ENCODE measurements at regions not wholly inside any gene's neighbourhood (a gene's known extent, or its start where the extent isn't known, plus 50 kb on each side); places are given as distances from the start of the nearest gene placed in this dataset.

DNA sequence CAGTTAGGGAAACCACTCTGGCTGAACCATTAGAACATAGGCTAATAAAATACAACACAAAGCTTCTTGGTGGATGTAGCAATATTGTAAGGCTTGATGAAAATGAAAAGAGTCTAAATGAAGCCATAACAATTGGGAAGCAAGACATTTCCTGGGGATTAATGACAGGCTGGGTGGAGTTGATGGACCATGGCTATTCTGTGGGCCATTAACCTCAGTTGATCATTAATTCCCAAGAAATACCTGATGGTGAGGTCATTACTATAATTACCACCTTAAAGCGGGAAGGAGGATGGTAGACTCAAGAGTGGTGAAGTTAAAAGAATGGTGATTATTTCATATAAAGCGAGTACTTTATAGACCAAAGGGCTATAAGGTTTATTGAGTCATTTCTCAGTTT is 455.8 kb upstream of the MAP3K7 start:
- H3K4me3 Mint-ChIP-seq: no peak overlapping the region
- ATAC-seq (ENCODE audit: low read depth) (no peak), DNase-seq (no peak)
- TF ChIP-seq, protein P1, sequence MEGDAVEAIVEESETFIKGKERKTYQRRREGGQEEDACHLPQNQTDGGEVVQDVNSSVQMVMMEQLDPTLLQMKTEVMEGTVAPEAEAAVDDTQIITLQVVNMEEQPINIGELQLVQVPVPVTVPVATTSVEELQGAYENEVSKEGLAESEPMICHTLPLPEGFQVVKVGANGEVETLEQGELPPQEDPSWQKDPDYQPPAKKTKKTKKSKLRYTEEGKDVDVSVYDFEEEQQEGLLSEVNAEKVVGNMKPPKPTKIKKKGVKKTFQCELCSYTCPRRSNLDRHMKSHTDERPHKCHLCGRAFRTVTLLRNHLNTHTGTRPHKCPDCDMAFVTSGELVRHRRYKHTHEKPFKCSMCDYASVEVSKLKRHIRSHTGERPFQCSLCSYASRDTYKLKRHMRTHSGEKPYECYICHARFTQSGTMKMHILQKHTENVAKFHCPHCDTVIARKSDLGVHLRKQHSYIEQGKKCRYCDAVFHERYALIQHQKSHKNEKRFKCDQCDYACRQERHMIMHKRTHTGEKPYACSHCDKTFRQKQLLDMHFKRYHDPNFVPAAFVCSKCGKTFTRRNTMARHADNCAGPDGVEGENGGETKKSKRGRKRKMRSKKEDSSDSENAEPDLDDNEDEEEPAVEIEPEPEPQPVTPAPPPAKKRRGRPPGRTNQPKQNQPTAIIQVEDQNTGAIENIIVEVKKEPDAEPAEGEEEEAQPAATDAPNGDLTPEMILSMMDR (IDR thresholded peaks at IDR 0.05): no peak
- CTCF ChIA-PET: no interaction called here
- no peaks in the 10 kb centered on the region for H3K4me1 Mint-ChIP-seq
- no peak overlapping the region for H3K27ac Mint-ChIP-seq
- intact Hi-C loops (cut with micrococcal nuclease): no loop called here
- H3K9me3 Mint-ChIP-seq: peaks cover 3% of the 10 kb centered on the region
- H3K27me3 Mint-ChIP-seq: no peaks in the 10 kb centered on the region
- POLR2A ChIA-PET: no interaction called here
- H3K36me3 Mint-ChIP-seq (ENCODE audit: low read depth): no peaks in the 10 kb centered on the region

GRCh38 chr6:91033964-91034363 is 447.1 kb upstream of the MAP3K7 start:
- peaks cover 2% of the 10 kb centered on the region for H3K27me3 Mint-ChIP-seq

DNA sequence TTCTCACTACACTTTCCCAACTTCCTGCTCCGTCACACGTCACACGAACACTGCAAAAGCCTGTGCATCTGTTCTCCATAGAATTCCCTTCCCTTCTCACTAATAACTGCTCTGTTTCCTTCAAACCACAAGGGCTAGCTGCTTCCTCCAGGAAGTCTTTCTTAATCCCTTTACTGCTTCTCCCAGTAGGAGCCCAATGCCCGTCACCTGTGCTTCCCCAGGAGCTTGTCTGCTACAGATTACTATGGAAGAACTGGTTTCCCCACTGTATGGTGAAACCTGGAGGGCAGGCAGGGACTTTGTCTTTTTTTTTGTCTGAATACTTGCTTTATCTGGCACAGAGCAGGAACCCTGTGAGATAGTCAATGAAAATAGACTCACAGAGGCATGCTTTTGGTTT is 444.7 kb upstream of the MAP3K7 start:
- H3K9me3 Mint-ChIP-seq: no peaks in the 10 kb centered on the region
- no peak overlapping the region for H3K4me3 Mint-ChIP-seq
- H3K4me1 Mint-ChIP-seq: no peaks in the 10 kb centered on the region
- no peak overlapping the region for H3K27ac Mint-ChIP-seq
- TF ChIP-seq, protein P1 (IDR thresholded peaks at IDR 0.05): no peak
- POLR2A ChIA-PET: no interaction called here
- intact Hi-C loops (cut with micrococcal nuclease): no loop called here
- H3K27me3 Mint-ChIP-seq: peaks cover 2% of the 10 kb centered on the region
- CTCF ChIA-PET: no interaction called here
- DNase-seq (no peak), ATAC-seq (ENCODE audit: low read depth) (no peak)
- no peaks in the 10 kb centered on the region for H3K36me3 Mint-ChIP-seq (ENCODE audit: low read depth)

More at GRCh38 chr6:91033964-91034363, 447.1 kb upstream of the MAP3K7 start:
- no peak overlapping the region for H3K4me3 Mint-ChIP-seq
- no peaks in the 10 kb centered on the region for H3K36me3 Mint-ChIP-seq (ENCODE audit: low read depth)
- CTCF ChIA-PET: no interaction called here
- intact Hi-C loops (cut with micrococcal nuclease): no loop called here
- no peak overlapping the region for H3K27ac Mint-ChIP-seq
- POLR2A ChIA-PET: no interaction called here
- ATAC-seq (ENCODE audit: low read depth) (no peak), DNase-seq (no peak)
- H3K9me3 Mint-ChIP-seq: no peaks in the 10 kb centered on the region
- H3K4me1 Mint-ChIP-seq: no peaks in the 10 kb centered on the region
- TF ChIP-seq, protein P1 (IDR thresholded peaks at IDR 0.05): no peak

GRCh38 chr6:91029211-91029610 is 442.3 kb upstream of the MAP3K7 start:
- intact Hi-C loops (cut with micrococcal nuclease): no loop called here
- POLR2A ChIA-PET: no interaction called here
- H3K9me3 Mint-ChIP-seq: no peaks in the 10 kb centered on the region

GRCh38 chr6:91023529-91023928 is 436.7 kb upstream of the MAP3K7 start:
- ChIA-PET POLR2A (no interaction called here), CTCF (no interaction called here)
- intact Hi-C loops (cut with micrococcal nuclease): no loop called here

More at GRCh38 chr6:91029211-91029610, 442.3 kb upstream of the MAP3K7 start:
- H3K36me3 Mint-ChIP-seq (ENCODE audit: low read depth): no peaks in the 10 kb centered on the region
- TF ChIP-seq, protein P1 (IDR thresholded peaks at IDR 0.05): no peak
- CTCF ChIA-PET: no interaction called here
- DNase-seq: no peak
- H3K27me3 Mint-ChIP-seq: peaks cover 2% of the 10 kb centered on the region
- no peak overlapping the region for H3K4me3 Mint-ChIP-seq
- H3K4me1 Mint-ChIP-seq: no peaks in the 10 kb centered on the region
- H3K27ac Mint-ChIP-seq: no peak overlapping the region
- ATAC-seq (ENCODE audit: low read depth): no peak

More at GRCh38 chr6:91023529-91023928, 436.7 kb upstream of the MAP3K7 start:
- Mint-ChIP-seq H3K9me3 (no peaks in the 10 kb centered on the region), H3K36me3 (ENCODE audit: low read depth) (no peaks in the 10 kb centered on the region), H3K27ac (no peak overlapping the region), H3K4me1 (no peaks in the 10 kb centered on the region), H3K27me3 (no peaks in the 10 kb centered on the region), H3K4me3 (no peak overlapping the region)
- ATAC-seq (ENCODE audit: low read depth): no peak
- DNase-seq: no peak
- TF ChIP-seq, protein P1 (IDR thresholded peaks at IDR 0.05): no peak

Measured in activated B cell treated with CpG ODN at 0.5 μM for 24 hours (primary cell).